WERI-Rb-1 (cell line): ENCODE measurements at regions not wholly inside any gene's neighbourhood (a gene's known extent, or its start where the extent isn't known, plus 50 kb on each side); places are given as distances from the start of the nearest gene placed in this dataset.

Source experiments
- DNase-seq: peaks from one replicate; pipeline ENCODE4 v3.0.0-alpha.2; 2020
- H3K27ac ChIP-seq: fragments of 250-450 bp; sonication (Bioruptor Pico); 2 replicates; pipeline ENCODE4 v1.5.1; 2020; ENCODE audit warnings: mild to moderate bottlenecking, moderate library complexity
- H3K27me3 ChIP-seq: fragments of 250-450 bp; sonication (Bioruptor Pico); 2 replicates; pipeline ENCODE4 v1.5.1; 2021; ENCODE audit warnings: mild to moderate bottlenecking, low read depth, moderate library complexity; ENCODE audit not compliant: insufficient read depth, severe bottlenecking
- H3K36me3 ChIP-seq: fragments of 250-450 bp; sonication (Bioruptor Pico); 2 replicates; pipeline ENCODE4 v1.5.1; 2020; ENCODE audit warnings: mild to moderate bottlenecking, moderate library complexity
- H3K4me3 ChIP-seq: 2 replicates; pipeline ENCODE4 v1.5.1; 2011; ENCODE audit warnings: low read depth, mild to moderate bottlenecking, control low read depth, low read length
- H3K9me3 ChIP-seq: fragments of 250-450 bp; sonication (Bioruptor Pico); 2 replicates; pipeline ENCODE4 v1.5.1; 2021; ENCODE audit warnings: mild to moderate bottlenecking, moderate library complexity; ENCODE audit not compliant: severe bottlenecking
- CTCF ChIP-seq: IDR thresholded peaks from 2 replicates; pipeline ENCODE4 v1.5.1; 2011; ENCODE audit warnings: low read depth, mild to moderate bottlenecking, control low read depth, inconsistent platforms, low read length

DNA sequence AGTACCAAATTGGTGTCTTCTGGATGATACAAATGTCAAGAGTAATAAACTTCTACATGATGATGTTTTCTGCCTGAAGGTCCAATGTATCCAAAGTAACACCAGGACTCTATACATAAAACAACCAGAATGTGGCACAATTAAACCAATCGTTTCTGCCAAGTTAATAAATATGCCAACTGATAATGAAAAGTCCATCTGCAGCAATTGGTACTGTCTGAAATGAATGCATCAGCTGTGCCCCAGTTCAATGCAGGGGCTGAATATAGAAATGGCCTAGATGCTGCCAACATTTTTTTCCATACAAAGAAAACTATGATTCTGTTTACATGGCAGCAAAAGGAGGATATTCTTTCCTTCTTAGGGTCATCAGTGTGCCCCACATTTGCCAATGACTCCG, 137.2 kb upstream of the LSM8 start:
- no peak for DNase-seq
- Histone ChIP-seq H3K9me3 (no peaks in the 10 kb centered on the region), H3K27me3 (peaks cover 10% of the 10 kb centered on the region), H3K4me3 (no peak overlapping the region), H3K27ac (no peak overlapping the region), H3K36me3 (no peaks in the 10 kb centered on the region)
- TF ChIP-seq CTCF, result no peak

GRCh38 chr7:118052336-118052735, 131.6 kb upstream of the LSM8 start:
- Histone ChIP-seq H3K27me3 (peaks cover 23% of the 10 kb centered on the region), H3K36me3 (no peaks in the 10 kb centered on the region), H3K9me3 (no peaks in the 10 kb centered on the region), H3K27ac (no peak overlapping the region), H3K4me3 (no peak overlapping the region)
- DNase-seq, result no peak
- no peak for TF ChIP-seq CTCF

DNA sequence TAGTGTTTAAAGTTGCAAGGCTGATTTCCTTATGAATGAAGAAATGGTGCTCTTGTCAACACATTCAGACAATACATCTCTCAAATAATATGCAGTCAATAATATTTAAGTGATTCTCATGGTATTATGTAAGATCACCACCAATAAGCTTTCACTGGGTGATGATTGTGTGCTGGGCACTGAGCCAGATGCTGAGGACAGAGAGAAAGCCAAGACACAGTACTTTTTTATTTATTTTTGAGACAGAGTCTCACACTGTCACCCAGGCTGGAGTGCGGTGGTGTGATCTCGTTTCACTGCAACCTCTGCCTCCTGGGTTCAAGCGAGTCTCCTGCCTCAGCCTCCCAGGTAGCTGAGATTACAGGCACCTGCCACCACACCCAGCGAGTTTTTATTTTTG, 130.6 kb upstream of the LSM8 start:
- DNase-seq, result no peak
- no peak for TF ChIP-seq CTCF
- Histone ChIP-seq H3K27me3 (peaks cover 23% of the 10 kb centered on the region), H3K9me3 (no peaks in the 10 kb centered on the region), H3K4me3 (no peak overlapping the region), H3K36me3 (no peaks in the 10 kb centered on the region), H3K27ac (no peak overlapping the region)

GRCh38 chr7:118054529-118054928, 129.4 kb upstream of the LSM8 start:
- no peak for TF ChIP-seq CTCF
- Histone ChIP-seq H3K4me3 (no peak overlapping the region), H3K27me3 (peaks cover 23% of the 10 kb centered on the region), H3K36me3 (no peaks in the 10 kb centered on the region), H3K9me3 (no peaks in the 10 kb centered on the region), H3K27ac (no peak overlapping the region)
- no peak for DNase-seq

DNA sequence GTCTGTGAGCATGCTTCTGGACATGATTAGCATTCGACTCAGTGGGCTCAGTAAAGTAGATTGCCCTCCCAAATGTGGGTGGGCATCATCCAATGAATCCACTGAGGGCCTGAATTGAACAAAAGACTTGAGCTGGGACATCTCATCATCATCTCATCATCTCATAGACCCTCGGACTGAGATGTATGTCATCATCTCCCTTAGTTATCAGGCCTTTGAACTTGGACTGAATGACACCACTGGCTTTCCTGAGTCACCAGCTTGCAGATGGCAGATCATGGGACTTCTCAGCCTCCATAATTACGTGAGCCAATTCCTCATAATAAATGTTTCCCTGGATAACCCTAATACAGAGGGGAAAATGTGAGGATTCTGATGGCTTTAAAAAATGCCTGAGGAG, 128.3 kb upstream of the LSM8 start:
- Histone ChIP-seq H3K9me3 (no peaks in the 10 kb centered on the region), H3K36me3 (no peaks in the 10 kb centered on the region), H3K4me3 (no peak overlapping the region), H3K27me3 (peaks cover 27% of the 10 kb centered on the region), H3K27ac (no peak overlapping the region)
- DNase-seq, result no peak
- no peak for TF ChIP-seq CTCF

DNA sequence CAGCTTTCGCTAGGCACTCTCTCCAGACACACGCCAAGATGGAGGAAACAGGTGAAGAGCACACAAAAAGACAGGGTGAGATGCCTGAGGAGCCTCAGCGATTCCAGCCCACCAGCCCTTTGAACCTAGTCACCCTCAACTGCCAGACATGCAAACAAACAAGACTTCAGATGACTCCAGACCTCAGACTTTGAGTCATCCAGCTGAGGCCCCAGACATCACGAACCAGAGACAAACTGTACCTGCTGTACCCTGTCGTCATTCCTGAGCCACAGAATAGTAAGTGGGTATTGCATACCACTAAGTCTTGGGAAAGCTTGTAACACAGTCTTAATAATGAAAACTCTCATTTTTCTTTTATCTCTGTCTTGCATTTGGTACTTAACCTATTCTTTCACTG, 126.6 kb upstream of the LSM8 start:
- DNase-seq, result no peak
- no peak overlapping the region for H3K4me3 ChIP-seq
- no peaks in the 10 kb centered on the region for H3K36me3 ChIP-seq
- no peaks in the 10 kb centered on the region for H3K9me3 ChIP-seq
- H3K27ac ChIP-seq, result no peak overlapping the region
- TF ChIP-seq CTCF, result no peak
- H3K27me3 ChIP-seq, result peaks cover 18% of the 10 kb centered on the region
